Mammary epithelial cell (primary cell): ENCODE measurements at regions not wholly inside any gene's neighbourhood (a gene's known extent, or its start where the extent isn't known, plus 50 kb on each side); places are given as distances from the start of the nearest gene placed in this dataset.

Experiments used
- CTCF ChIP-seq, 2 donors: IDR thresholded peaks in 1 of 2; conservative IDR thresholded peaks in 1 of 2; 2 replicates each; pipeline ENCODE4 v1.5.1; 2011 to 2012; ENCODE audit warnings: inconsistent platforms in 2 of 2, low read length in 2 of 2, mild to moderate bottlenecking in 2 of 2, control low read depth in 1 of 2, low read depth in 1 of 2; ENCODE audit not compliant: insufficient read depth in 1 of 2; ENCODE audit errors: extremely low read depth in 1 of 2
- EZH2 ChIP-seq: IDR thresholded peaks from 2 replicates; pipeline ENCODE4 v1.6.1; 2012; ENCODE audit warnings: low read length, inconsistent platforms, borderline replicate concordance

GRCh38 chr1:187641463-187641862 is 812.7 kb downstream of the PLA2G4A start:
- no peak for TF ChIP-seq CTCF (conservative IDR thresholded peaks at IDR 0.05 in 1 of 2, IDR thresholded peaks at IDR 0.05 in 1 of 2; ENCODE audit: extremely low read depth in 1 of 2, insufficient read depth in 1 of 2, low read depth in 1 of 2, low read length in 2 of 2)
- no peak for TF ChIP-seq EZH2
